ENCODE measurements at regions not wholly inside any gene's neighbourhood (a gene's known extent, or its start where the extent isn't known, plus 50 kb on each side); places are given as distances from the start of the nearest gene placed in this dataset.

DNA sequence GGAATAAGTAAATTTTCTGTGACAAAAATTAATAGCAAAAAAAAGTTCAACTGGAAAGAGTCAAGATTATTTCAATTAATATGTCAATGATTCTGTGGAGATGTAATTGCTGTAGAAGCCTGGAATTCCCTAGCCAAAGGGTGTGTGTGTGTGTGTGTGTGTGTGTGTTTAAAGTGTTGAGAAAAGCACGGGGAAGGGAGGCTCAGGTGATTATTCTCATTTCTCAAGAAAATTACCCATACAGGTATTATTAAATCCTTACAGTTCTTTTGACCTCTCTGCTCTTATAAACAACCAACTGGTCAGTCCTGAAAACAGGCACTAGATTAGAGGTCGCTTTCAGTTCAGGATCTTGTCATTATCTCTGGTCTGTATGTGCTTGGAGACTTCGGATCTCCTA is 129.3 kb upstream of the SASH1 start:
- no peak overlapping the region for H3K27ac ChIP-seq
- TF ChIP-seq, protein P1, sequence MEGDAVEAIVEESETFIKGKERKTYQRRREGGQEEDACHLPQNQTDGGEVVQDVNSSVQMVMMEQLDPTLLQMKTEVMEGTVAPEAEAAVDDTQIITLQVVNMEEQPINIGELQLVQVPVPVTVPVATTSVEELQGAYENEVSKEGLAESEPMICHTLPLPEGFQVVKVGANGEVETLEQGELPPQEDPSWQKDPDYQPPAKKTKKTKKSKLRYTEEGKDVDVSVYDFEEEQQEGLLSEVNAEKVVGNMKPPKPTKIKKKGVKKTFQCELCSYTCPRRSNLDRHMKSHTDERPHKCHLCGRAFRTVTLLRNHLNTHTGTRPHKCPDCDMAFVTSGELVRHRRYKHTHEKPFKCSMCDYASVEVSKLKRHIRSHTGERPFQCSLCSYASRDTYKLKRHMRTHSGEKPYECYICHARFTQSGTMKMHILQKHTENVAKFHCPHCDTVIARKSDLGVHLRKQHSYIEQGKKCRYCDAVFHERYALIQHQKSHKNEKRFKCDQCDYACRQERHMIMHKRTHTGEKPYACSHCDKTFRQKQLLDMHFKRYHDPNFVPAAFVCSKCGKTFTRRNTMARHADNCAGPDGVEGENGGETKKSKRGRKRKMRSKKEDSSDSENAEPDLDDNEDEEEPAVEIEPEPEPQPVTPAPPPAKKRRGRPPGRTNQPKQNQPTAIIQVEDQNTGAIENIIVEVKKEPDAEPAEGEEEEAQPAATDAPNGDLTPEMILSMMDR (IDR thresholded peaks at IDR 0.05; ENCODE audit: low read depth, low read length): no peak
- H3K27me3 ChIP-seq: no peaks in the 10 kb centered on the region
- H3K4me3 ChIP-seq: no peak overlapping the region
- no peaks in the 10 kb centered on the region for H3K9me3 ChIP-seq (ENCODE audit: low read depth)
- H3K4me1 ChIP-seq (ENCODE audit: low read depth): no peaks in the 10 kb centered on the region
- no peak for DNase-seq (ENCODE audit: low read depth in 1 of 2, low spot score in 1 of 2)
- no peaks in the 10 kb centered on the region for H3K36me3 ChIP-seq

DNA sequence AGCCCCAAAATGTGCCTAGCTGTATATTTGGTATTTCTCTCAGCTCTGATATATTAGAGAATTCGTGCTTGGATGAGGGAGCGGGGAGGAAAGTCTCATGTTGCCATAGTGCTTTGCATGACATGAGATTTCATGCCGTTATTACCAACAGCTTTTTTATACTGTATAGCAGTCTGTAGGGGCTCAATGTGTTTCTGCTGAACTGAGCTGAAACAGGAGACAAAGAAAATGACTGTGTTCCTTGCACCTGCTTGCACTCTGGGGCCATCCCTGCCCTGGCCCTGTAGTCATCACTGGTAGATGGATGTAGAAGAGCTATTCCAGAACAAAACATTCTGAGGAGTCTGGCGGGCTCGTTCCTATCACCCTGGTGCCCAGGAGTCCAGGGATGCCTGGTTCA is 128.0 kb upstream of the SASH1 start:
- H3K27me3 ChIP-seq: no peaks in the 10 kb centered on the region
- H3K4me1 ChIP-seq (ENCODE audit: low read depth): no peaks in the 10 kb centered on the region
- no peak for DNase-seq (ENCODE audit: low read depth in 1 of 2, low spot score in 1 of 2)
- no peak overlapping the region for H3K27ac ChIP-seq
- no peaks in the 10 kb centered on the region for H3K36me3 ChIP-seq
- H3K4me3 ChIP-seq: no peak overlapping the region
- TF ChIP-seq, protein P1 (IDR thresholded peaks at IDR 0.05; ENCODE audit: low read depth, low read length): no peak
- H3K9me3 ChIP-seq (ENCODE audit: low read depth): no peaks in the 10 kb centered on the region

DNA sequence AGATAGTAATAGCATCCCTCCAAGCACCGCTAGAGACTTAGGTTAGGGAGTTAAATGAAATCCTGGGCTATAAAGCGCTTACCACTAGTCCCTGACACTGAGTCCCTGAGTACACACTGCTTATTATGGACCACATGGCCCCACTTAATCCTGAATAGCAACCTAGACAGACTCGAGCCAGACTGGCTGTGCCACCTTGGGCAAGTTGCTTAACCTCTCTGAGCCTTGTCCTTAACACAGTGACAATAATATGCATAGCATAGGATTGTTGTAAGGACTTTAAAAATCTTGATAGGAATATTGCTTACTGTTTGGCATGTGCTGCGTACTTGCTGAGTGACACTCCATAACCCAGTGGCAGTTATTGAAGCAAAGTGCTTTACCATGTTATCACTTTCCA is 125.6 kb upstream of the SASH1 start:
- Histone ChIP-seq H3K4me1 (ENCODE audit: low read depth) (peaks cover 5% of the 10 kb centered on the region), H3K27me3 (no peaks in the 10 kb centered on the region), H3K36me3 (no peaks in the 10 kb centered on the region), H3K27ac (no peak overlapping the region), H3K4me3 (no peak overlapping the region), H3K9me3 (ENCODE audit: low read depth) (no peaks in the 10 kb centered on the region)
- DNase-seq (ENCODE audit: low read depth in 1 of 2, low spot score in 1 of 2): no peak
- TF ChIP-seq, protein P1 (IDR thresholded peaks at IDR 0.05; ENCODE audit: low read depth, low read length): no peak

DNA sequence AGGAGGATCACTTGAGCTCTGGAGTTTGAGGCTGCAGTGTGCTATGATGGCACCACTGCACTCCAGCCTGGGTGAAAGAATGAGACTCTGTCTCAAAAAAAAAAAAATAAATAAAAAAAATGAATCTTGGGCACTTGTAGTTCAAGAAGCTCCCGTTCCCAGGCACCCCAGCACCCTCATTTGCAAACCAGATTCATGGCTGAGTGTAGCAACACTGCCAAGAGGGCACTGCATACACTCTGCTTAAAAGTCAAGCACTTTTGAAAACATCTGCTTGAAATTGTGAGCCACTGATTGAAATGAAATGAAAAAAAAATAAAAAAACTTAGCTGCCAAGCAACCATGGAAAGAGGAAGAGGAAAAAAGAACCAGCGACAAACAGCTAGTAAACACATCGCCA is 124.7 kb upstream of the SASH1 start:
- H3K9me3 ChIP-seq (ENCODE audit: low read depth): no peaks in the 10 kb centered on the region
- no peaks in the 10 kb centered on the region for H3K27me3 ChIP-seq
- H3K27ac ChIP-seq: no peak overlapping the region
- H3K36me3 ChIP-seq: no peaks in the 10 kb centered on the region
- H3K4me1 ChIP-seq (ENCODE audit: low read depth): peaks cover 5% of the 10 kb centered on the region
- H3K4me3 ChIP-seq: no peak overlapping the region
- DNase-seq (ENCODE audit: low read depth in 1 of 2, low spot score in 1 of 2): no peak
- TF ChIP-seq, protein P1 (IDR thresholded peaks at IDR 0.05; ENCODE audit: low read depth, low read length): no peak

DNA sequence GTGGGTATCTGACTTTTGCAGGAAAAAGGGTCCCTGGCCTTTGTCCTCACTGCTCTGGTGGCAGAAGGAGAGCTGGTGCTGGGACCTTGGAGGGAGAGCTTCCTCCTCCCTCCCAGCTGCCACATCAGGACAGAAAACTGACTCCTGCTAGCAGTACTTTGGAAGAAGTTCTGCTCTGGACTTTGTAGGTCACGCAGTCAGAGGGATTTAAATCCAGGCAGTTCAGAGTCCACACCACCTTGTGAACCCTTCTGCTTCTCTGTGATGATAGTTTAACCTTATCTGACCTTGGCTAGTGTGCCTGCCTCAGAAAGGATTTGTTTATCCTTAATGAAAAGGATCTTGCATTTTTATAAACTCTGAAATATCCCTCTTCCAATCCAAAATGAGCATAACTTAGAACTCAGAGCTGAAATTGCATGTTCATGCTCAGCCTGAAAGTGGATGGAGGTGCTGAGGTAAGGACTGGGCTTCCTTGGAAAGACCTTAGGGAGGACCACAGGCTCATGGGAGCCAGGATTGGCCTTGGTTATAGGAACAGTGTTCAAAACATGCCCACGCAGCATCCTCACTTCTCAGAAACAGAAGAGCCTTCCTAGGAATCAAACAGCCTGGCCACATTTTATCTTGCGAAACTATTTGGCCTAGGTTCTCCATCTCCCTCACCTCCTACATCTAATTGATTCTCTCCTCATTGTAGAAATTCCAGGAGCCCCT is 123.9 kb upstream of the SASH1 start:
- TF ChIP-seq, protein P1 (IDR thresholded peaks at IDR 0.05; ENCODE audit: low read depth, low read length): no peak
- H3K27me3 ChIP-seq: no peaks in the 10 kb centered on the region
- peaks cover 5% of the 10 kb centered on the region for H3K4me1 ChIP-seq (ENCODE audit: low read depth)
- DNase-seq (ENCODE audit: low read depth in 1 of 2, low spot score in 1 of 2): no peak
- no peak overlapping the region for H3K27ac ChIP-seq
- H3K4me3 ChIP-seq: no peak overlapping the region
- no peaks in the 10 kb centered on the region for H3K9me3 ChIP-seq (ENCODE audit: low read depth)
- no peaks in the 10 kb centered on the region for H3K36me3 ChIP-seq

All from cardiac muscle cell (in vitro differentiated cells and primary cell).